Hepatocyte (in vitro differentiated cells): ENCODE measurements at regions not wholly inside any gene's neighbourhood (a gene's known extent, or its start where the extent isn't known, plus 50 kb on each side); places are given as distances from the start of the nearest gene placed in this dataset.

ENCODE experiments used
- DNase-seq: peaks from one replicate; pipeline ENCODE4 v3.0.0-alpha.2; 2016; ENCODE audit warnings: low spot score
- H2AFZ ChIP-seq: fragments of 200-600 bp; sonication (generic); 2 replicates; pipeline ENCODE4 v1.6.0; 2016; ENCODE audit warnings: antibody characterized with exemption, mild to moderate bottlenecking
- H3K27ac ChIP-seq: fragments of 200-600 bp; sonication (generic); 2 replicates; pipeline ENCODE4 v1.5.1; 2016; ENCODE audit warnings: mild to moderate bottlenecking
- H3K27me3 ChIP-seq: fragments of 200-600 bp; sonication (generic); 2 replicates; pipeline ENCODE4 v1.6.1; 2016
- H3K36me3 ChIP-seq: fragments of 200-600 bp; sonication (generic); replicated peaks from 2 replicates; pipeline ENCODE4 v1.5.1; 2016; ENCODE audit warnings: low read depth; ENCODE audit not compliant: insufficient read depth
- H3K4me1 ChIP-seq: fragments of 200-600 bp; sonication (generic); 2 replicates; pipeline ENCODE4 v1.5.1; 2016; ENCODE audit warnings: mild to moderate bottlenecking, moderate library complexity; ENCODE audit not compliant: insufficient read depth
- H3K4me2 ChIP-seq: fragments of 200-600 bp; sonication (generic); 2 replicates; pipeline ENCODE4 v1.6.0; 2016
- H3K4me3 ChIP-seq: fragments of 200-600 bp; sonication (generic); 2 replicates; pipeline ENCODE4 v1.5.1; 2016; ENCODE audit warnings: mild to moderate bottlenecking
- H3K79me2 ChIP-seq: fragments of 200-600 bp; sonication (generic); 2 replicates; pipeline ENCODE4 v1.6.0; 2017; ENCODE audit warnings: mild to moderate bottlenecking
- H3K9me2 ChIP-seq: fragments of 200-600 bp; sonication (generic); replicated peaks from 2 replicates; pipeline ENCODE4 v1.6.0; 2017; ENCODE audit warnings: mild to moderate bottlenecking; ENCODE audit not compliant: insufficient read depth
- H3K9me3 ChIP-seq: fragments of 200-600 bp; sonication (generic); 2 replicates; pipeline ENCODE4 v1.5.1; 2016; ENCODE audit warnings: low read depth, mild to moderate bottlenecking
- H4K20me1 ChIP-seq: fragments of 200-600 bp; sonication (generic); 2 replicates; pipeline ENCODE4 v1.6.0; 2016; ENCODE audit warnings: mild to moderate bottlenecking; ENCODE audit not compliant: insufficient read depth, poor library complexity, severe bottlenecking
- CTCF ChIP-seq: fragments of 200-600 bp; sonication (generic); IDR thresholded peaks from 2 replicates; pipeline ENCODE4 v1.5.1; 2016; ENCODE audit warnings: antibody characterized with exemption, mild to moderate bottlenecking; ENCODE audit not compliant: poor library complexity
- EZH2 ChIP-seq: fragments of 200-600 bp; sonication (generic); IDR thresholded peaks from 2 replicates; pipeline ENCODE4 v1.6.1; 2016; ENCODE audit warnings: antibody characterized with exemption, mild to moderate bottlenecking, borderline replicate concordance
- EZH2phosphoT487 ChIP-seq: fragments of 200-600 bp; sonication (generic); IDR thresholded peaks from one replicate; pipeline ENCODE4 v1.6.1; 2018; ENCODE audit warnings: antibody characterized with exemption, mild to moderate bottlenecking, low read depth, moderate library complexity; ENCODE audit not compliant: unreplicated experiment, severe bottlenecking
- WGBS: methylation state at CpG from one replicate; pipeline ENCODE4 v1.1.6; 2016; ENCODE audit warnings: low lambda C conversion rate; ENCODE audit errors: missing lambda C conversion rate; 5-methylcytosine and 5-hydroxymethylcytosine counted together

GRCh38 chr10:52649511-52649910 lies 123.1 kb downstream of the MBL2 start:
- 46% methylated on average over 1 of the region's 1 CpG for WGBS
- H3K36me3 ChIP-seq, result no peaks in the 10 kb centered on the region
- no peak for TF ChIP-seq EZH2
- no peak for TF ChIP-seq CTCF
- no peak for TF ChIP-seq EZH2phosphoT487
- H4K20me1 ChIP-seq, result no peaks in the 10 kb centered on the region
- H2AFZ ChIP-seq, result no peak overlapping the region
- no peak overlapping the region for H3K4me2 ChIP-seq
- no peak for DNase-seq
- no peaks in the 10 kb centered on the region for H3K9me2 ChIP-seq
- no peak overlapping the region for H3K27ac ChIP-seq
- no peaks in the 10 kb centered on the region for H3K27me3 ChIP-seq
- peaks cover 16% of the 10 kb centered on the region for H3K4me1 ChIP-seq
- H3K4me3 ChIP-seq, result no peak overlapping the region
- no peaks in the 10 kb centered on the region for H3K79me2 ChIP-seq
- H3K9me3 ChIP-seq, result no peaks in the 10 kb centered on the region

- Histone ChIP-seq H3K79me2 (no peaks in the 10 kb centered on the region), H3K27ac (no peak overlapping the region), H2AFZ (no peak overlapping the region), H3K4me2 (no peak overlapping the region), H3K36me3 (no peaks in the 10 kb centered on the region), H4K20me1 (no peaks in the 10 kb centered on the region), H3K9me3 (no peaks in the 10 kb centered on the region), H3K4me1 (peaks cover 16% of the 10 kb centered on the region), H3K9me2 (no peaks in the 10 kb centered on the region), H3K27me3 (no peaks in the 10 kb centered on the region), H3K4me3 (no peak overlapping the region)
- no peak for TF ChIP-seq CTCF
- TF ChIP-seq EZH2, result no peak
- TF ChIP-seq EZH2phosphoT487, result no peak
- DNase-seq, result no peak
- WGBS, result 91% methylated on average over 4 of the region's 4 CpGs
These were observed 121.7 kb downstream of the MBL2 start for GRCh38 chr10:52650873-52651272.

- no peak overlapping the region for H3K4me3 ChIP-seq
- no peak overlapping the region for H2AFZ ChIP-seq
- H3K79me2 ChIP-seq, result no peaks in the 10 kb centered on the region
- no peaks in the 10 kb centered on the region for H3K27me3 ChIP-seq
- H3K36me3 ChIP-seq, result no peaks in the 10 kb centered on the region
- H3K9me2 ChIP-seq, result no peaks in the 10 kb centered on the region
- 75% methylated on average over 2 of the region's 3 CpGs for WGBS
- H3K9me3 ChIP-seq, result no peaks in the 10 kb centered on the region
- H3K4me2 ChIP-seq, result no peak overlapping the region
- H3K27ac ChIP-seq, result no peak overlapping the region
- DNase-seq, result no peak
- peaks cover 16% of the 10 kb centered on the region for H3K4me1 ChIP-seq
- TF ChIP-seq EZH2 (no peak), CTCF (no peak), EZH2phosphoT487 (no peak)
- H4K20me1 ChIP-seq, result no peaks in the 10 kb centered on the region
These were observed 121.3 kb downstream of the MBL2 start for GRCh38 chr10:52651293-52651692.
